ENCODE measurements at regions not wholly inside any gene's neighbourhood (a gene's known extent, or its start where the extent isn't known, plus 50 kb on each side); places are given as distances from the start of the nearest gene placed in this dataset.

DNA sequence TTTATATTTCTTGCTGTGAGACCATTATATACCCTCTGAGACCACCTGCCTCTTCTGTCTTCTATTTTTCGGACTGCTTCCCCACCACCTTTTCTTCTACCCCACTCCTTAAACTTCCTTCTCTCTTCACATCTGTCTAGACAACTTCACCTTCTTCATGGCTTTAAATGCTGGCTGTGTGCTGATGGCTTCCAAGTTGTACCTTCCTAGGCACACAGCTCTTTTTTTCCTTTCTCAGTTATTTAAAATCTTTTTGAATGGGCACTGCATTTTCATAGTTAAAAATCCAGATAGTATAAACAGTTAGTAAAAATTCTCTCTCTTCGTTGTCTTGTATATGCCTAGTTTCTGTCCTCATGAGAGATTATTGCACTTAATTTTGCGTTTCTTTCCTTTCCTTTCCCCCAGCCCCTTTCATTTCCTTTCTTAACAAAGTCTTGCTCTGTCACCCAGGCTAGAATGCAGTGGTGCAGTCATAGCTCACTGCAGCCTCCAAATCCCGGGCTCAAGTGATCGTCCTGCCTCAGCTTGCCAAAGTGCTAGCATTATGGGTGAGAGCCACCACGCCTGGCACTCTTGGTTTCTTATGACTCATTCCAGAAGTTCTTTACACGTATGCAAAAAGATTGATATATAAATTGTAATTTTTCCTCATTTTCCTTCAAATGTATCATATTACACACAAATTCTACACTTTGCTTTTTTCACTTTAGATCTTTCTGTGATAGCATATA, 114.3 kb downstream of the NPIPB5 start:
- TF ChIP-seq EZH2phosphoT487 (IDR thresholded peaks at IDR 0.05; ENCODE audit: borderline replicate concordance, low read depth, low read length), result no peak
- TF ChIP-seq CTCF (conservative IDR thresholded peaks at IDR 0.05; ENCODE audit: low read length), result no peak
- H3K9me3 ChIP-seq (ENCODE audit: low read length), result no peaks in the 10 kb centered on the region
- H3K79me2 ChIP-seq (ENCODE audit: insufficient read depth, low read depth, low read length), result no peaks in the 10 kb centered on the region
- BruUV-seq (replicated peaks), result no TSS peak
- H3K9me2 ChIP-seq (ENCODE audit: insufficient read depth, low read length), result no peaks in the 10 kb centered on the region
- H3K4me1 ChIP-seq (ENCODE audit: insufficient read depth, low read length, poor library complexity, severe bottlenecking), result no peaks in the 10 kb centered on the region
- no peaks in the 10 kb centered on the region for H3K36me3 ChIP-seq (ENCODE audit: insufficient read depth, low read length)
- CTCF ChIA-PET (ENCODE audit: unreplicated experiment), result no interaction called here
- H3K4me2 ChIP-seq (ENCODE audit: low read length), result no peak overlapping the region
- intact Hi-C loops (cut with micrococcal nuclease; ENCODE audit: unreplicated experiment), result no loop called here
- no peak overlapping the region for H3K4me3 ChIP-seq (ENCODE audit: low read depth, low read length, poor library complexity, severe bottlenecking)
- DNase-seq (ENCODE audit: low spot score), result no peak
- no peak overlapping the region for H2AFZ ChIP-seq (ENCODE audit: low read length)
- H4K20me1 ChIP-seq (ENCODE audit: insufficient read depth, low read length), result no peaks in the 10 kb centered on the region
- H3K27ac ChIP-seq (ENCODE audit: low read depth, low read length, poor library complexity, severe bottlenecking), result no peak overlapping the region
- POLR2A ChIA-PET, result interaction anchor here (0.6 kb wide), 1 partner anchor 1457 kb away, joined by 3 read pairs; no protein-coding TSS in a partner anchor

DNA sequence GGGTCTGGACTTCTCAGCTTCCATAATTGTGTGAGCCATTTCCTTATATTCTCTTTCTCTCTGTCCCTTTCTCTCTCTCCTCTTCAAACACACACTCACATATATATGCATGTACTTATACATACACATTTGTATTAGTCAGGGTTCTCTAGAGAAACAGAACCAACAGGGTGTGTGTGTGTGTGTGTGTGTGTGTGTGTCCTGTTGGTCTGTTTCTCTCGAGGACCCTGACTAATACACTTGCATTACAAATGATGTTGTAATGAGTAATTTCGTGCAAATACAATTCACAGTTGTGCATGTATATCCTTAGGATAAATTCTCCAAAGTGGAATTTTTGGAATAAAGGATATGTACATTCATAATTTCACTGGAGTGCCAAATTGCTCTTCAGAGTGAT, 115.3 kb downstream of the NPIPB5 start:
- TF ChIP-seq EZH2phosphoT487 (IDR thresholded peaks at IDR 0.05; ENCODE audit: borderline replicate concordance, low read depth, low read length) (no peak), CTCF (conservative IDR thresholded peaks at IDR 0.05; ENCODE audit: low read length) (no peak)
- no peak overlapping the region for H2AFZ ChIP-seq (ENCODE audit: low read length)
- H3K9me3 ChIP-seq (ENCODE audit: low read length), result no peaks in the 10 kb centered on the region
- BruUV-seq (replicated peaks), result no TSS peak
- DNase-seq (ENCODE audit: low spot score), result no peak
- H3K36me3 ChIP-seq (ENCODE audit: insufficient read depth, low read length), result no peaks in the 10 kb centered on the region
- ChIA-PET CTCF (ENCODE audit: unreplicated experiment) (no interaction called here), POLR2A (interaction anchor here (1.1 kb wide), 1 partner anchor 12 kb away, joined by 4 read pairs; no protein-coding TSS in a partner anchor)
- no peaks in the 10 kb centered on the region for H3K79me2 ChIP-seq (ENCODE audit: insufficient read depth, low read depth, low read length)
- H3K4me2 ChIP-seq (ENCODE audit: low read length), result no peak overlapping the region
- H4K20me1 ChIP-seq (ENCODE audit: insufficient read depth, low read length), result no peaks in the 10 kb centered on the region
- intact Hi-C loops (cut with micrococcal nuclease; ENCODE audit: unreplicated experiment), result no loop called here
- no peaks in the 10 kb centered on the region for H3K9me2 ChIP-seq (ENCODE audit: insufficient read depth, low read length)
- H3K4me1 ChIP-seq (ENCODE audit: insufficient read depth, low read length, poor library complexity, severe bottlenecking), result no peaks in the 10 kb centered on the region
- H3K4me3 ChIP-seq (ENCODE audit: low read depth, low read length, poor library complexity, severe bottlenecking), result no peak overlapping the region
- no peak overlapping the region for H3K27ac ChIP-seq (ENCODE audit: low read depth, low read length, poor library complexity, severe bottlenecking)

DNA sequence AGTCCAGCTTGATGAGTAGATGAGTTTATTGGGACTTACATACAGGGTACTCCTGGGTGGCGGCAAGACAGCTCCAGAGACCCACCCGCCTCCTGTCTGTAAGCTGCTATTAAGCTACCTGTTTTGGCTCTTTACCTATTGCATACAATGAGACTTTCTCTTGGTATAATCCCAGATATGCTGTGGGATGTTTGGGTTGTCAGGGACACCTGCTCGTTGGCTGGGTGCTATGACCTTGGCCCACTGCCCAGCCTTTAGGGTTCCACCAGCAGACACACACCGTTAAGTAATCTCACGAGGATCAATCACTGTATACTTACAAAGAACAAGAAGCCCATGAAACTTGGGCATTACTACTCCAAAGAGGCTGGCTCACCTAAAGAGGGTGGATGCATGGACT, 116.4 kb downstream of the NPIPB5 start:
- DNase-seq (ENCODE audit: low spot score), result no peak
- H3K4me2 ChIP-seq (ENCODE audit: low read length), result no peak overlapping the region
- H3K4me3 ChIP-seq (ENCODE audit: low read depth, low read length, poor library complexity, severe bottlenecking), result no peak overlapping the region
- POLR2A ChIA-PET, result interaction anchor here (0.6 kb wide), 1 partner anchor 1425 kb away, joined by 3 read pairs; no protein-coding TSS in a partner anchor
- CTCF ChIA-PET (ENCODE audit: unreplicated experiment), result no interaction called here
- H3K9me3 ChIP-seq (ENCODE audit: low read length), result no peaks in the 10 kb centered on the region
- no peak overlapping the region for H3K27ac ChIP-seq (ENCODE audit: low read depth, low read length, poor library complexity, severe bottlenecking)
- TF ChIP-seq EZH2phosphoT487 (IDR thresholded peaks at IDR 0.05; ENCODE audit: borderline replicate concordance, low read depth, low read length), result no peak
- TF ChIP-seq CTCF (conservative IDR thresholded peaks at IDR 0.05; ENCODE audit: low read length), result no peak
- H4K20me1 ChIP-seq (ENCODE audit: insufficient read depth, low read length), result no peaks in the 10 kb centered on the region
- intact Hi-C loops (cut with micrococcal nuclease; ENCODE audit: unreplicated experiment), result no loop called here
- H3K4me1 ChIP-seq (ENCODE audit: insufficient read depth, low read length, poor library complexity, severe bottlenecking), result no peaks in the 10 kb centered on the region
- H3K36me3 ChIP-seq (ENCODE audit: insufficient read depth, low read length), result no peaks in the 10 kb centered on the region
- no peaks in the 10 kb centered on the region for H3K79me2 ChIP-seq (ENCODE audit: insufficient read depth, low read depth, low read length)
- no peaks in the 10 kb centered on the region for H3K9me2 ChIP-seq (ENCODE audit: insufficient read depth, low read length)
- BruUV-seq (replicated peaks), result no TSS peak
- H2AFZ ChIP-seq (ENCODE audit: low read length), result no peak overlapping the region

All from OCI-LY7 (cell line).